Transverse colon (tissue), 4 donors: ENCODE measurements at regions not wholly inside any gene's neighbourhood (a gene's known extent, or its start where the extent isn't known, plus 50 kb on each side); places are given as distances from the start of the nearest gene placed in this dataset.

Experiments
- CTCF ChIP-seq, 5 experiments: fragments of 200-600 bp in 3 of 5; fragments of 450-650 bp in 2 of 5; sonication (generic) in 3 of 5; IDR thresholded peaks; 1 replicate in 2 of 5; 2 replicates in 3 of 5; pipeline ENCODE4 v1.5.1; 2016 to 2017; ENCODE audit warnings: antibody characterized with exemption in 5 of 5, inconsistent platforms in 3 of 5, mild to moderate bottlenecking in 2 of 5, moderate library complexity in 1 of 5
- POLR2A ChIP-seq: fragments of 450-650 bp; IDR thresholded peaks from one replicate; pipeline ENCODE4 v1.6.1; 2016; ENCODE audit warnings: antibody characterized with exemption, mild to moderate bottlenecking, moderate library complexity
- POLR2AphosphoS5 ChIP-seq, 3 donors: sonication (generic); formaldehyde crosslinking; IDR thresholded peaks; one replicate each; pipeline ENCODE4 v1.6.1; 2016; ENCODE audit warnings: antibody characterized with exemption in 3 of 3

- TF ChIP-seq POLR2A (no peak), CTCF (IDR thresholded peaks at IDR 0.05) (no peak), POLR2AphosphoS5 (IDR thresholded peaks at IDR 0.05) (no peak)
These were observed 155.9 kb upstream of the IRX5 start for GRCh38 chr16:54774768-54775167.
